H1 (cell line): ENCODE measurements at regions not wholly inside any gene's neighbourhood (a gene's known extent, or its start where the extent isn't known, plus 50 kb on each side); places are given as distances from the start of the nearest gene placed in this dataset.

Experiments used
- CTCF ChIA-PET: fragments of 300-600 bp; sonication (Branson Sonifier 250); formaldehyde crosslinking; loops from one replicate; lab custom pipeline; 2021; ENCODE audit not compliant: partially characterized antibody; lab: Charles Lee
- POLR2A ChIA-PET: fragments of 300-600 bp; sonication (Branson Sonifier 250); formaldehyde crosslinking; loops from one replicate; lab custom pipeline; 2021; ENCODE audit warnings: inconsistent platforms; ENCODE audit not compliant: partially characterized antibody; lab: Charles Lee
- DNase-seq, 2 experiments: peaks; one replicate each; pipeline versions ENCODE4 v3.0.0 to v3.0.0-alpha.2; 2010 to 2022; ENCODE audit warnings: low spot score in 2 of 2, low read depth in 1 of 2, mixed read lengths in 1 of 2
- FAIRE-seq: peaks from 2 replicates; lab custom pipeline; 2011; peaks lifted over from hg19 to GRCh38; lab: Jason Lieb, UNC
- H2AFZ ChIP-seq: 2 replicates; pipeline ENCODE4 v1.8.1; 2012; ENCODE audit warnings: low read length, inconsistent platforms
- H2AK5ac ChIP-seq: 2 replicates; pipeline ENCODE4 v1.6.1; 2013; ENCODE audit warnings: low read depth, low read length
- H2BK120ac ChIP-seq: replicated peaks from 2 replicates; pipeline ENCODE3; 2013; ENCODE audit warnings: low read depth, low read length, inconsistent platforms
- H2BK12ac ChIP-seq: 2 replicates; pipeline ENCODE4 v1.6.1; 2013; ENCODE audit warnings: low read depth, low read length
- H2BK15ac ChIP-seq: 2 replicates; pipeline ENCODE4 v1.6.1; 2013; ENCODE audit warnings: low read length
- H2BK20ac ChIP-seq: 2 replicates; pipeline ENCODE4 v1.6.1; 2013; ENCODE audit warnings: low read length
- H2BK5ac ChIP-seq: 2 replicates; pipeline ENCODE4 v1.6.1; 2013; ENCODE audit warnings: low read depth, low read length
- H3K14ac ChIP-seq: 2 replicates; pipeline ENCODE4 v1.6.1; 2013; ENCODE audit warnings: inconsistent platforms; ENCODE audit not compliant: insufficient read length
- H3K18ac ChIP-seq: 2 replicates; pipeline ENCODE4 v1.6.1; 2013; ENCODE audit warnings: low read length; ENCODE audit errors: extremely low read depth
- H3K23ac ChIP-seq: 2 replicates; pipeline ENCODE4 v1.6.1; 2013; ENCODE audit warnings: inconsistent platforms; ENCODE audit not compliant: insufficient read length
- H3K23me2 ChIP-seq: 2 replicates; pipeline ENCODE4 v1.6.1; 2013; ENCODE audit warnings: low read depth, low read length
- H3K27ac ChIP-seq: 2 replicates; pipeline ENCODE4 v1.6.1; 2011; ENCODE audit warnings: low read depth, low read length, inconsistent platforms
- H3K27me3 ChIP-seq, 4 experiments: replicated peaks in 1 of 4; 1 replicate in 1 of 4; 2 replicates in 3 of 4; pipeline versions ENCODE4 v1.6.1 to v1.8.1; 2011 to 2013; ENCODE audit warnings: low read length in 3 of 4, mild to moderate bottlenecking in 3 of 4, inconsistent platforms in 2 of 4, mixed read lengths in 2 of 4, moderate library complexity in 1 of 4; ENCODE audit not compliant: control insufficient read depth in 3 of 4, insufficient read depth in 3 of 4; ENCODE audit errors: extremely low read depth in 1 of 4
- H3K36me3 ChIP-seq, 4 experiments: 2 replicates each; pipeline versions ENCODE4 v1.6.1 to v1.8.1; 2011 to 2013; ENCODE audit warnings: mild to moderate bottlenecking in 4 of 4, low read length in 3 of 4, moderate library complexity in 2 of 4, control low read depth in 1 of 4, inconsistent platforms in 1 of 4; ENCODE audit not compliant: insufficient read depth in 4 of 4, control insufficient read depth in 2 of 4
- H3K4ac ChIP-seq: replicated peaks from 2 replicates; pipeline ENCODE3; 2013; ENCODE audit warnings: low read length, low read depth, mixed read lengths, inconsistent platforms; ENCODE audit not compliant: insufficient read length
- H3K4me1 ChIP-seq, 4 experiments: replicated peaks in 1 of 4; 1 replicate in 1 of 4; 2 replicates in 3 of 4; pipeline versions ENCODE4 v1.6.1 to v1.8.1; 2011 to 2013; ENCODE audit warnings: low read length in 3 of 4, inconsistent platforms in 2 of 4, mixed read lengths in 1 of 4; ENCODE audit not compliant: insufficient read depth in 4 of 4, control insufficient read depth in 3 of 4
- H3K4me2 ChIP-seq, 2 experiments: 2 replicates each; pipeline versions ENCODE4 v1.6.1 to v1.8.1; 2011 to 2013; ENCODE audit warnings: low read depth in 2 of 2, low read length in 2 of 2, control low read depth in 1 of 2, inconsistent platforms in 1 of 2, mild to moderate bottlenecking in 1 of 2; ENCODE audit not compliant: insufficient read depth in 1 of 2
- H3K4me3 ChIP-seq, 4 experiments: fragments of 200-600, 300-600 bp in 1 of 4; sonication (generic), shearing (Covaris generic), sonication (Bioruptor Twin) in 1 of 4; 2 replicates each; pipeline versions ENCODE4 v1.5.1 to v1.8.1; 2011 to 2016; ENCODE audit warnings: low read length in 4 of 4, low read depth in 3 of 4, control low read depth in 2 of 4, inconsistent platforms in 2 of 4, mild to moderate bottlenecking in 2 of 4, mixed read lengths in 1 of 4, moderate library complexity in 1 of 4; ENCODE audit not compliant: insufficient read depth in 2 of 4; ENCODE audit errors: extremely low read depth in 1 of 4
- H3K56ac ChIP-seq: replicated peaks from 2 replicates; pipeline ENCODE3; 2013; ENCODE audit warnings: low read depth, mild to moderate bottlenecking, mixed read lengths, low read length, inconsistent platforms; ENCODE audit not compliant: insufficient read length
- H3K79me1 ChIP-seq: 2 replicates; pipeline ENCODE4 v1.6.1; 2013; ENCODE audit warnings: low read depth, low read length, control low read depth
- H3K79me2 ChIP-seq, 2 experiments: 2 replicates each; pipeline versions ENCODE4 v1.6.1 to v1.8.1; 2012 to 2013; ENCODE audit warnings: low read length in 2 of 2, mild to moderate bottlenecking in 2 of 2, inconsistent platforms in 1 of 2; ENCODE audit not compliant: insufficient read depth in 2 of 2, control insufficient read depth in 1 of 2
- H3K9ac ChIP-seq, 4 experiments: replicated peaks in 1 of 4; 1 replicate in 1 of 4; 2 replicates in 3 of 4; pipeline versions ENCODE4 v1.6.1 to v1.8.1; 2011 to 2013; ENCODE audit warnings: low read depth in 3 of 4, low read length in 3 of 4, control low read depth in 2 of 4, mild to moderate bottlenecking in 2 of 4, moderate library complexity in 2 of 4, inconsistent platforms in 1 of 4; ENCODE audit errors: extremely low read depth in 1 of 4
- H3K9me3 ChIP-seq, 2 experiments: 2 replicates each; pipeline versions ENCODE4 v1.6.1 to v1.8.1; 2012 to 2013; ENCODE audit warnings: mild to moderate bottlenecking in 2 of 2, moderate library complexity in 2 of 2, control low read depth in 1 of 2, inconsistent platforms in 1 of 2, low read depth in 1 of 2, low read length in 1 of 2, mixed read lengths in 1 of 2; ENCODE audit not compliant: insufficient read depth in 2 of 2
- H4K20me1 ChIP-seq, 2 experiments: replicated peaks in 1 of 2; 2 replicates each; pipeline versions ENCODE3 to v1.8.1; 2011 to 2013; ENCODE audit warnings: inconsistent platforms in 2 of 2, low read length in 2 of 2, mild to moderate bottlenecking in 1 of 2; ENCODE audit not compliant: insufficient read depth in 2 of 2, control insufficient read depth in 1 of 2
- H4K5ac ChIP-seq: 2 replicates; pipeline ENCODE4 v1.6.1; 2013; ENCODE audit warnings: low read length, low read depth, mixed read lengths, inconsistent platforms; ENCODE audit not compliant: insufficient read length
- H4K8ac ChIP-seq: 2 replicates; pipeline ENCODE4 v1.8.0; 2013; ENCODE audit warnings: mild to moderate bottlenecking, moderate library complexity, low read length, inconsistent platforms; ENCODE audit not compliant: insufficient read depth; ENCODE audit errors: extremely low read depth
- H4K91ac ChIP-seq: replicated peaks from 2 replicates; pipeline ENCODE3; 2013; ENCODE audit warnings: low read length, mixed read lengths, inconsistent platforms; ENCODE audit not compliant: insufficient read length
- E2F6 ChIP-seq: IDR thresholded peaks from 2 replicates; pipeline ENCODE4 v1.6.1; 2012; ENCODE audit warnings: inconsistent platforms
- MAFK ChIP-seq: IDR thresholded peaks from 2 replicates; pipeline ENCODE4 v1.6.1; 2012; ENCODE audit warnings: low read depth, mild to moderate bottlenecking, improper control_type of control experiment, low read length
- WGBS, 2 experiments: shearing (Covaris generic) in 1 of 2; methylation state at CpG; one replicate each; pipeline versions ENCODE4 v1.1.6 to v1.1.7; 2013 to 2015; ENCODE audit warnings: low lambda C conversion rate in 2 of 2, mixed read lengths in 2 of 2, inconsistent platforms in 1 of 2, low coverage in 1 of 2, missing lambda C conversion rate in 1 of 2; ENCODE audit not compliant: insufficient replicate concordance in 2 of 2, insufficient coverage in 1 of 2, insufficient read length in 1 of 2; ENCODE audit errors: extremely low coverage in 1 of 2, missing lambda C conversion rate in 1 of 2; 5-methylcytosine and 5-hydroxymethylcytosine counted together

GRCh38 chr9:1495282-1496030 lies 445.3 kb downstream of the DMRT2 start:
- Histone ChIP-seq H3K79me1 (no peaks in the 10 kb centered on the region), H3K18ac (no peak overlapping the region), H3K9ac (no peak overlapping the region), H3K79me2 (no peaks in the 10 kb centered on the region), H3K23me2 (no peaks in the 10 kb centered on the region), H3K23ac (no peak overlapping the region), H2BK12ac (no peak overlapping the region), H2BK15ac (no peak overlapping the region), H3K14ac (no peak overlapping the region), H2AFZ (no peak overlapping the region), H3K9me3 (peaks cover 50 to 60% of the 10 kb centered on the region in 2 experiments), H2BK5ac (no peak overlapping the region), H2AK5ac (no peak overlapping the region), H3K4me2 (no peak overlapping the region), H3K36me3 (no peaks in the 10 kb centered on the region), H3K4me1 (no peaks in the 10 kb centered on the region), H4K91ac (no peak overlapping the region), H4K8ac (no peak overlapping the region), H2BK120ac (no peak overlapping the region), H3K4me3 (no peak overlapping the region), H4K5ac (no peak overlapping the region), H4K20me1 (no peaks in the 10 kb centered on the region), H3K56ac (no peak overlapping the region), H2BK20ac (no peak overlapping the region), H3K27me3 (no peaks in the 10 kb centered on the region), H3K4ac (no peak overlapping the region), H3K27ac (no peak overlapping the region)
- CTCF ChIA-PET, result interaction anchor here (0.5 kb wide), 1 partner anchor 343 kb away, joined by 3 read pairs; no protein-coding TSS in a partner anchor
- POLR2A ChIA-PET, result no interaction called here
- TF ChIP-seq E2F6 (no peak), MAFK (no peak)
- WGBS, 2 experiments, result 86% methylated on average over 2 of the region's 2 CpGs; no CpG with 5 or more reads in 1 of the 2 experiments
- no peak for DNase-seq
- FAIRE-seq, result no peak
